WTC11 (cell line): ENCODE measurements at regions not wholly inside any gene's neighbourhood (a gene's known extent, or its start where the extent isn't known, plus 50 kb on each side); places are given as distances from the start of the nearest gene placed in this dataset.

Experiments
- ATAC-seq: fragments of 200-7000 bp; cut with Tn5 transposase; 2 replicates; pipeline ENCODE4 v1.10.0; 2021; ENCODE audit warnings: mild to moderate bottlenecking, moderate library complexity
- CTCF ChIA-PET: fragments of 300-600 bp; sonication (Branson Sonifier 250); formaldehyde crosslinking; loops from one replicate; lab custom pipeline; 2021; ENCODE audit warnings: antibody characterized with exemption; lab: Charles Lee
- POLR2A ChIA-PET: fragments of 350-600 bp; sonication (Branson Sonifier 250); formaldehyde crosslinking; loops from one replicate; lab custom pipeline; 2021; ENCODE audit warnings: antibody characterized with exemption; lab: Charles Lee
- DNase-seq: peaks from one replicate; pipeline ENCODE4 v3.0.0; 2021; ENCODE audit warnings: low spot score
- H3K27ac Mint-ChIP-seq: 2 replicates; pipeline ENCODE4 v1.8.0; 2021; ENCODE audit warnings: mixed read lengths
- H3K27me3 Mint-ChIP-seq: 2 replicates; pipeline ENCODE4 v1.8.0; 2021; ENCODE audit warnings: low read depth, mild to moderate bottlenecking, moderate library complexity, mixed read lengths
- H3K36me3 Mint-ChIP-seq: 2 replicates; pipeline ENCODE4 v1.8.0; 2021; ENCODE audit warnings: mixed read lengths
- H3K4me1 Mint-ChIP-seq: 2 replicates; pipeline ENCODE4 v1.8.0; 2022; ENCODE audit warnings: mixed read lengths
- H3K4me3 Mint-ChIP-seq: 2 replicates; pipeline ENCODE4 v1.8.0; 2021; ENCODE audit warnings: mild to moderate bottlenecking, moderate library complexity, mixed read lengths
- H3K9me3 Mint-ChIP-seq: 2 replicates; pipeline ENCODE4 v1.8.0; 2021; ENCODE audit warnings: mixed read lengths
- CBFB ChIP-seq: sonication (generic); formaldehyde crosslinking; IDR thresholded peaks from 2 replicates; pipeline ENCODE4 v1.8.1; 2022; ENCODE audit warnings: mild to moderate bottlenecking, low read depth, missing genetic modification reagents
- FOXK1 ChIP-seq: sonication (generic); formaldehyde crosslinking; IDR thresholded peaks from 2 replicates; pipeline ENCODE4 v1.8.0; 2022; ENCODE audit warnings: mild to moderate bottlenecking, moderate library complexity, missing genetic modification reagents
- FOXP1 ChIP-seq: sonication (generic); formaldehyde crosslinking; IDR thresholded peaks from 2 replicates; pipeline ENCODE4 v1.8.0; 2022; ENCODE audit warnings: missing genetic modification reagents, mild to moderate bottlenecking, moderate library complexity, borderline replicate concordance
- GRHL2 ChIP-seq: fragments of 250-450 bp; sonication (Bioruptor Pico); IDR thresholded peaks from 2 replicates; pipeline ENCODE4 v1.8.0; 2022; ENCODE audit warnings: mild to moderate bottlenecking, moderate library complexity; ENCODE audit not compliant: insufficient replicate concordance, severe bottlenecking
- GTF2I ChIP-seq: fragments of 250-450 bp; sonication (Bioruptor Pico); conservative IDR thresholded peaks from 2 replicates; pipeline ENCODE4 v1.4.0; 2021; ENCODE audit warnings: mild to moderate bottlenecking
- MXD4 ChIP-seq: fragments of 250-450 bp; sonication (Bioruptor Pico); IDR thresholded peaks from 2 replicates; pipeline ENCODE4 v1.8.0; 2021; ENCODE audit warnings: mild to moderate bottlenecking, moderate library complexity, borderline replicate concordance
- NFATC4 ChIP-seq: fragments of 250-450 bp; sonication (Bioruptor Pico); IDR thresholded peaks from 2 replicates; pipeline ENCODE4 v1.9.0; 2021; ENCODE audit warnings: mild to moderate bottlenecking
- NFE2L1 ChIP-seq: sonication (generic); formaldehyde crosslinking; IDR thresholded peaks from 2 replicates; pipeline ENCODE4 v1.8.1; 2023; ENCODE audit warnings: missing genetic modification reagents
- NFYB ChIP-seq: sonication (generic); formaldehyde crosslinking; conservative IDR thresholded peaks from 2 replicates; pipeline ENCODE4 v1.8.0; 2022; ENCODE audit warnings: low read depth, missing genetic modification reagents
- OVOL2 ChIP-seq: fragments of 250-450 bp; sonication (Bioruptor Pico); IDR thresholded peaks from 2 replicates; pipeline ENCODE4 v1.9.0; 2021; ENCODE audit warnings: mild to moderate bottlenecking, borderline replicate concordance
- RELA ChIP-seq: sonication (generic); formaldehyde crosslinking; IDR thresholded peaks from 2 replicates; pipeline ENCODE4 v1.8.1; 2022; ENCODE audit warnings: missing genetic modification reagents, mild to moderate bottlenecking, borderline replicate concordance
- RORB ChIP-seq: fragments of 250-450 bp; sonication (Bioruptor Pico); IDR thresholded peaks from 2 replicates; pipeline ENCODE4 v1.9.0; 2021; ENCODE audit warnings: mild to moderate bottlenecking
- TCF7 ChIP-seq: sonication (generic); formaldehyde crosslinking; IDR thresholded peaks from 2 replicates; pipeline ENCODE4 v1.8.0; 2022; ENCODE audit warnings: mild to moderate bottlenecking, low read depth, missing genetic modification reagents, moderate library complexity
- TEAD4 ChIP-seq: sonication (generic); formaldehyde crosslinking; IDR thresholded peaks from 2 replicates; pipeline ENCODE4 v1.8.0; 2022; ENCODE audit warnings: mild to moderate bottlenecking, missing genetic modification reagents
- ZNF138 ChIP-seq: sonication (generic); formaldehyde crosslinking; conservative IDR thresholded peaks from 2 replicates; pipeline ENCODE4 v1.8.1; 2022; ENCODE audit warnings: mild to moderate bottlenecking, moderate library complexity, missing genetic modification reagents
- ZNF423 ChIP-seq: fragments of 250-450 bp; sonication (Bioruptor Pico); IDR thresholded peaks from 2 replicates; pipeline ENCODE4 v2.1.2; 2022; ENCODE audit warnings: mild to moderate bottlenecking, moderate library complexity
- TF ChIP-seq, protein P1 (sequence below): sonication (generic); formaldehyde crosslinking; IDR thresholded peaks from 2 replicates; pipeline ENCODE4 v1.8.0; 2022; ENCODE audit warnings: mild to moderate bottlenecking, missing genetic modification reagents
- TF ChIP-seq, protein P2 (sequence below): sonication (generic); formaldehyde crosslinking; IDR thresholded peaks from 2 replicates; pipeline ENCODE4 v1.8.1; 2023; ENCODE audit warnings: mild to moderate bottlenecking, missing genetic modification reagents, moderate library complexity
- TF ChIP-seq, protein P3 (sequence below): sonication (generic); formaldehyde crosslinking; IDR thresholded peaks from 2 replicates; pipeline ENCODE4 v1.8.1; 2023; ENCODE audit warnings: mild to moderate bottlenecking, moderate library complexity, missing genetic modification reagents
- TF ChIP-seq, protein P4 (sequence below): sonication (generic); formaldehyde crosslinking; IDR thresholded peaks from 2 replicates; pipeline ENCODE4 v1.8.1; 2023; ENCODE audit warnings: mild to moderate bottlenecking, missing genetic modification reagents
- TF ChIP-seq, protein P5 (sequence below): sonication (generic); formaldehyde crosslinking; conservative IDR thresholded peaks from 2 replicates; pipeline ENCODE4 v1.8.1; 2022; ENCODE audit warnings: mild to moderate bottlenecking, missing genetic modification reagents
- TF ChIP-seq, protein P6 (sequence below): sonication (generic); formaldehyde crosslinking; IDR thresholded peaks from 2 replicates; pipeline ENCODE4 v1.8.1; 2022; ENCODE audit warnings: low read depth, mild to moderate bottlenecking, moderate library complexity, missing genetic modification reagents, borderline replicate concordance
- TF ChIP-seq, protein P7 (sequence below): sonication (generic); formaldehyde crosslinking; IDR thresholded peaks from 2 replicates; pipeline ENCODE4 v1.8.0; 2022; ENCODE audit warnings: mild to moderate bottlenecking, missing genetic modification reagents

DNA sequence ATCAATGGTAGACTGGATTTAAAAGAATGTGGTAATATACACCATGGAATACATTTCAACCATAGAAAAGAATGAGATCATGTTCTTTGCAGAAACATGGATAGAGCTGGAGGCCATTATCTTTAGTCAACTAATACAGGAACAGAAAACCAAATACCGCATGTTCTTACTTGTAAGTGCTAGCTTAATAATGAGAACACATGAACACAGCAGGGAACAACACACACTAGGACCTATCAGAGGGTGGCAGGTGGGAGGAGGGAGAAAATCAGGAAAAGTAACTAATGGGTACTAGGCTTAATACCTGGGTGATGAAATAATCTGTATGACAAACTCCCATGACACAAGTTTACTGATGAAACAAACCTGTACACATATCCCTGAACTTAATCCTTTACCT, 1435.2 kb downstream of the REEP3 start (continued):
- TF ChIP-seq, protein P1, sequence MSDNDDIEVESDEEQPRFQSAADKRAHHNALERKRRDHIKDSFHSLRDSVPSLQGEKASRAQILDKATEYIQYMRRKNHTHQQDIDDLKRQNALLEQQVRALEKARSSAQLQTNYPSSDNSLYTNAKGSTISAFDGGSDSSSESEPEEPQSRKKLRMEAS = no peak
- TF ChIP-seq NFATC4 (CRISPR knock-in tag) (no peak), CBFB (no peak), NFE2L1 (CRISPR knock-in tag) (no peak), RORB (CRISPR knock-in tag) (no peak), GTF2I (CRISPR knock-in tag) (no peak)
- TF ChIP-seq, protein P2, sequence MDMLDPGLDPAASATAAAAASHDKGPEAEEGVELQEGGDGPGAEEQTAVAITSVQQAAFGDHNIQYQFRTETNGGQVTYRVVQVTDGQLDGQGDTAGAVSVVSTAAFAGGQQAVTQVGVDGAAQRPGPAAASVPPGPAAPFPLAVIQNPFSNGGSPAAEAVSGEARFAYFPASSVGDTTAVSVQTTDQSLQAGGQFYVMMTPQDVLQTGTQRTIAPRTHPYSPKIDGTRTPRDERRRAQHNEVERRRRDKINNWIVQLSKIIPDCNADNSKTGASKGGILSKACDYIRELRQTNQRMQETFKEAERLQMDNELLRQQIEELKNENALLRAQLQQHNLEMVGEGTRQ = no peak
- TF ChIP-seq, protein P3, sequence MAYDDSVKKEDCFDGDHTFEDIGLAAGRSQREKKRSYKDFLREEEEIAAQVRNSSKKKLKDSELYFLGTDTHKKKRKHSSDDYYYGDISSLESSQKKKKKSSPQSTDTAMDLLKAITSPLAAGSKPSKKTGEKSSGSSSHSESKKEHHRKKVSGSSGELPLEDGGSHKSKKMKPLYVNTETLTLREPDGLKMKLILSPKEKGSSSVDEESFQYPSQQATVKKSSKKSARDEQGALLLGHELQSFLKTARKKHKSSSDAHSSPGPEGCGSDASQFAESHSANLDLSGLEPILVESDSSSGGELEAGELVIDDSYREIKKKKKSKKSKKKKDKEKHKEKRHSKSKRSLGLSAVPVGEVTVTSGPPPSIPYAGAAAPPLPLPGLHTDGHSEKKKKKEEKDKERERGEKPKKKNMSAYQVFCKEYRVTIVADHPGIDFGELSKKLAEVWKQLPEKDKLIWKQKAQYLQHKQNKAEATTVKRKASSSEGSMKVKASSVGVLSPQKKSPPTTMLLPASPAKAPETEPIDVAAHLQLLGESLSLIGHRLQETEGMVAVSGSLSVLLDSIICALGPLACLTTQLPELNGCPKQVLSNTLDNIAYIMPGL (CRISPR knock-in tag) = no peak
- TF ChIP-seq, all 79 proteins: peak for 0

DNA sequence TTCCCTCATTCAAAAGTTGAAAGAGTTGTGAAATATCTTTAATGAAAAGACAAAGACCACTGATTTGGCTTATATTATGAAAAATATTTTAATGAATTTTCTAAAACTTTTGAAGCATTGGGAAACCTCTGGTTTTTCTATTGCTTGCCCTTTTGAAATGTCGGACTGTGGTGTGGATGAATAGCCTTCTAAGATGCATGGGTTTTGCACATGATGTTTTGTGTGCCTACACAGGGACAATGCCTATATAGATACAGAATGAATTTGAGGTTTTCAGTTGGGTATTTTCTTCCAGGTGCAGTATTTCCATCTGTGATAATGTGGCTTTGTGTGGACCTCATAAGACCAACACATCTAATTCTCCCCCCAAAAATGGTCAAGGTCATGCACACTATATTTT, 1437.9 kb downstream of the REEP3 start:
- Mint-ChIP-seq H3K9me3 (peaks cover 9% of the 10 kb centered on the region), H3K4me1 (no peaks in the 10 kb centered on the region), H3K27ac (no peak overlapping the region)
- DNase-seq = no peak
- POLR2A ChIA-PET = no interaction called here
- CTCF ChIA-PET = no interaction called here
- TF ChIP-seq MXD4 = no peak
- TF ChIP-seq GRHL2 (CRISPR knock-in tag) = no peak
- TF ChIP-seq ZNF423 (CRISPR knock-in tag) = no peak
- no peak for TF ChIP-seq FOXP1 (CRISPR knock-in tag)
- TF ChIP-seq NFATC4 (CRISPR knock-in tag) = no peak
- TF ChIP-seq OVOL2 = no peak
- TF ChIP-seq NFYB (CRISPR knock-in tag) = no peak
- TF ChIP-seq, protein P4, sequence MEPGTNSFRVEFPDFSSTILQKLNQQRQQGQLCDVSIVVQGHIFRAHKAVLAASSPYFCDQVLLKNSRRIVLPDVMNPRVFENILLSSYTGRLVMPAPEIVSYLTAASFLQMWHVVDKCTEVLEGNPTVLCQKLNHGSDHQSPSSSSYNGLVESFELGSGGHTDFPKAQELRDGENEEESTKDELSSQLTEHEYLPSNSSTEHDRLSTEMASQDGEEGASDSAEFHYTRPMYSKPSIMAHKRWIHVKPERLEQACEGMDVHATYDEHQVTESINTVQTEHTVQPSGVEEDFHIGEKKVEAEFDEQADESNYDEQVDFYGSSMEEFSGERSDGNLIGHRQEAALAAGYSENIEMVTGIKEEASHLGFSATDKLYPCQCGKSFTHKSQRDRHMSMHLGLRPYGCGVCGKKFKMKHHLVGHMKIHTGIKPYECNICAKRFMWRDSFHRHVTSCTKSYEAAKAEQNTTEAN (CRISPR knock-in tag) = no peak
- TF ChIP-seq, protein P5, sequence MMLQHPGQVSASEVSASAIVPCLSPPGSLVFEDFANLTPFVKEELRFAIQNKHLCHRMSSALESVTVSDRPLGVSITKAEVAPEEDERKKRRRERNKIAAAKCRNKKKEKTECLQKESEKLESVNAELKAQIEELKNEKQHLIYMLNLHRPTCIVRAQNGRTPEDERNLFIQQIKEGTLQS (CRISPR knock-in tag) = no peak
- TF ChIP-seq TEAD4 (CRISPR knock-in tag) = no peak
- TF ChIP-seq TCF7 = no peak
- no peak for TF ChIP-seq RELA (CRISPR knock-in tag)
- TF ChIP-seq, all 79 proteins: peak for 0
- Mint-ChIP-seq H3K36me3 (peaks cover 8% of the 10 kb centered on the region; the same call in 1 of the 2 replicates), H3K27me3 (no peaks in the 10 kb centered on the region), H3K4me3 (no peak overlapping the region)
- ATAC-seq = no peak

DNA sequence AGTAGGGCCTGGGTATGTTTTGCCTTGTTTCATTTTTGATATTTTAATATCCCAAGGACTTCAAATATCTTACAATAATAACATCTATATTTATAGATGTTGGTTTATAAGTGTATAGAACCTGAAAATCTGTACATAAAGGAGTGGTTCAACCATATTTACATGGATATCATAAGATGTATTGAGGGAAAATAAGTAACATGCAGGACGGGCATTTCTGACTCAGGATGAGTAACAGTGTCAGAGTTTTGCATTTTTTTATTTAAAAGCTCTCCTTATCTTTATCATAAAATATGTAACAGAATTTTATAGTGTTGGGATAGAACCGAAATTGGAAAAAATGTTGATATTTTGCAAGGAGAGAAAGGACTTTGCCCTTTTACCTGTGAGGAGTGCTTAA, 1438.7 kb downstream of the REEP3 start:
- H3K36me3 Mint-ChIP-seq = peaks cover under 1% of the 10 kb centered on the region; the same call in 1 of the 2 replicates
- H3K27me3 Mint-ChIP-seq = no peaks in the 10 kb centered on the region
- H3K9me3 Mint-ChIP-seq = peaks cover 7% of the 10 kb centered on the region
- no peaks in the 10 kb centered on the region for H3K4me1 Mint-ChIP-seq
- H3K4me3 Mint-ChIP-seq = no peak overlapping the region
- ChIA-PET CTCF (no interaction called here), POLR2A (no interaction called here)
- TF ChIP-seq, protein P2 = no peak
- TF ChIP-seq NFE2L1 (CRISPR knock-in tag) (no peak), ZNF138 (CRISPR knock-in tag) (no peak), FOXK1 (no peak)
- TF ChIP-seq, protein P6, sequence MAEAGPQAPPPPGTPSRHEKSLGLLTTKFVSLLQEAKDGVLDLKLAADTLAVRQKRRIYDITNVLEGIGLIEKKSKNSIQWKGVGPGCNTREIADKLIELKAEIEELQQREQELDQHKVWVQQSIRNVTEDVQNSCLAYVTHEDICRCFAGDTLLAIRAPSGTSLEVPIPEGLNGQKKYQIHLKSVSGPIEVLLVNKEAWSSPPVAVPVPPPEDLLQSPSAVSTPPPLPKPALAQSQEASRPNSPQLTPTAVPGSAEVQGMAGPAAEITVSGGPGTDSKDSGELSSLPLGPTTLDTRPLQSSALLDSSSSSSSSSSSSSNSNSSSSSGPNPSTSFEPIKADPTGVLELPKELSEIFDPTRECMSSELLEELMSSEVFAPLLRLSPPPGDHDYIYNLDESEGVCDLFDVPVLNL (CRISPR knock-in tag) = no peak
- TF ChIP-seq, protein P7, sequence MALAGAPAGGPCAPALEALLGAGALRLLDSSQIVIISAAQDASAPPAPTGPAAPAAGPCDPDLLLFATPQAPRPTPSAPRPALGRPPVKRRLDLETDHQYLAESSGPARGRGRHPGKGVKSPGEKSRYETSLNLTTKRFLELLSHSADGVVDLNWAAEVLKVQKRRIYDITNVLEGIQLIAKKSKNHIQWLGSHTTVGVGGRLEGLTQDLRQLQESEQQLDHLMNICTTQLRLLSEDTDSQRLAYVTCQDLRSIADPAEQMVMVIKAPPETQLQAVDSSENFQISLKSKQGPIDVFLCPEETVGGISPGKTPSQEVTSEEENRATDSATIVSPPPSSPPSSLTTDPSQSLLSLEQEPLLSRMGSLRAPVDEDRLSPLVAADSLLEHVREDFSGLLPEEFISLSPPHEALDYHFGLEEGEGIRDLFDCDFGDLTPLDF (CRISPR knock-in tag) = no peak
- DNase-seq (no peak), ATAC-seq (no peak)
- H3K27ac Mint-ChIP-seq = no peak overlapping the region
